SJCRH30 (cell line): ENCODE measurements at regions not wholly inside any gene's neighbourhood (a gene's known extent, or its start where the extent isn't known, plus 50 kb on each side); places are given as distances from the start of the nearest gene placed in this dataset.

ENCODE experiments used
- DNase-seq, 2 experiments: peaks; one replicate each; pipeline ENCODE4 v3.0.0-alpha.2; 2015 to 2020
- H3K27ac ChIP-seq: fragments of 250-450 bp; sonication (Bioruptor Pico); 2 replicates; pipeline ENCODE4 v1.5.1; 2020; ENCODE audit warnings: mild to moderate bottlenecking, moderate library complexity
- H3K27me3 ChIP-seq: fragments of 250-450 bp; sonication (Bioruptor Pico); 2 replicates; pipeline ENCODE4 v1.5.1; 2020; ENCODE audit warnings: mild to moderate bottlenecking, moderate library complexity
- H3K36me3 ChIP-seq: fragments of 250-450 bp; sonication (Bioruptor Pico); 2 replicates; pipeline ENCODE4 v1.5.1; 2020; ENCODE audit warnings: mild to moderate bottlenecking, moderate library complexity
- H3K4me1 ChIP-seq: fragments of 250-450 bp; sonication (Bioruptor Pico); 2 replicates; pipeline ENCODE4 v1.5.1; 2020; ENCODE audit warnings: mild to moderate bottlenecking, moderate library complexity
- H3K4me3 ChIP-seq: fragments of 250-450 bp; sonication (Bioruptor Pico); 2 replicates; pipeline ENCODE4 v1.5.1; 2020; ENCODE audit warnings: mild to moderate bottlenecking, moderate library complexity
- H3K9me3 ChIP-seq: fragments of 250-450 bp; sonication (Bioruptor Pico); replicated peaks from 2 replicates; pipeline ENCODE4 v1.5.1; 2020; ENCODE audit warnings: mild to moderate bottlenecking, moderate library complexity

DNA sequence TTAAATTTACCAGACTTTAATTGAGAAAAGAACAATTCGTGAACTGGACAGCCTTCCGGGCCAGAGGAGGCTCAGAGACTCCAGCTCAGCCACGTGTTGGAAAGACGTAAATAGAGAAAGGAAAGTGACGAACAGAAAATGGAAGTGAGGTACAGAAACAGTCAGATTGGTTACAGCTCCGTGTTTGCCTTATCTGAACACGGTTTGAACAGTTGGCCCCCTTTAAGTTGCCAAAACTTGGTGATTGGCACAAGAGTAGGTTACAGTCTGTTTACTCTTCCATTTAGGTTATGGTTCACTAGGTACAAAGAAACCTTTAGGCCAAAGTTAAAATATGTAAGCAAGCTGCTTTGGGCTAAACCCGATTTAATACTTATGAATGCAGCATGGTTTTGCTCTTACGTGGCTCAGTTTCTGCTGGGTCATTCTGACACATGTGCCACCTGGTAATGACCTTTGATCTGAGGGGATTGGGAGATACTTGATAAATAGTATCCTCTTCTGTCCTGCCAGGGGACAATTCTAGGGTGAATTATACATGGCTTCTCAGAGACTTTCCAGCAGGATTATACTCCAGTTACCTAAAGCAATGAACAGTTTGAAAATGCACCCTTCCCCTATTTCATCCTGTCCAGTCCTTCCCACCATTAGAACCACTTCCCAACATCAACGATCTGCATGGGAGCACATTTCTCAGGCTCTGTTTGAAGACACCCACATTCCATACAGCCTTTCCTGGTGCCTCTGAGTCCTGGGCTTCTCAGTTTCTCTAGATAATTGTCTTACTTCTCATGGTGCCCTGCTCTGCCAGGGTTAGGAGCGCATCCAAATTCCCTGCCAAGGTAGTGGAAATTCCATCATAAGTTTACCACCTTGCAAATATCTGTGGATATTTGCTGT, 65.1 kb upstream of the TGIF1 start:
- Histone ChIP-seq H3K4me3 (no peak overlapping the region), H3K4me1 (peaks cover 10% of the 10 kb centered on the region; the same call in 1 of the 2 replicates), H3K9me3 (no peaks in the 10 kb centered on the region), H3K36me3 (no peaks in the 10 kb centered on the region), H3K27ac (no peak overlapping the region), H3K27me3 (no peaks in the 10 kb centered on the region)
- no peak for DNase-seq

DNA sequence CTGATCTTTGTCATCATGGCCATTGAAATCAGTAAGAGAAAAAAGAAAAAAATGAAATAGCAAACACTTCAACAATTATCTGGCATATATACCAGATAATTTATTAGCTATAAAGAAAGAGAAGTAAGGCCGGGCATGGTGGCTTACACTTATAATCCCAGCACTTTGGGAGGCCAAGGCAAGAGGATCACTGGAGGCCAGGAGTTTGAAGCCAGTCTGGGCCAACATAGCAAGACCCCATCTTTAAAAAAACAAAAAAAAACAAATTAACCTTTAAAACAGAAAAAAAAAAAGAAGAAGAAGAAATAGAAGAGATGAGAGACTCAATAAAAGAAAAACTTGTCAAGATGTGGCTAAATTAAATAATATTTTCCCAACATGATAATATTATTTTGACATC, 61.6 kb upstream of the TGIF1 start:
- peaks cover 2% of the 10 kb centered on the region; the same call in 1 of the 2 replicates for H3K4me1 ChIP-seq
- H3K27ac ChIP-seq = no peak overlapping the region
- no peaks in the 10 kb centered on the region for H3K36me3 ChIP-seq
- no peak for DNase-seq
- H3K4me3 ChIP-seq = no peak overlapping the region
- H3K9me3 ChIP-seq = no peaks in the 10 kb centered on the region
- H3K27me3 ChIP-seq = no peaks in the 10 kb centered on the region

DNA sequence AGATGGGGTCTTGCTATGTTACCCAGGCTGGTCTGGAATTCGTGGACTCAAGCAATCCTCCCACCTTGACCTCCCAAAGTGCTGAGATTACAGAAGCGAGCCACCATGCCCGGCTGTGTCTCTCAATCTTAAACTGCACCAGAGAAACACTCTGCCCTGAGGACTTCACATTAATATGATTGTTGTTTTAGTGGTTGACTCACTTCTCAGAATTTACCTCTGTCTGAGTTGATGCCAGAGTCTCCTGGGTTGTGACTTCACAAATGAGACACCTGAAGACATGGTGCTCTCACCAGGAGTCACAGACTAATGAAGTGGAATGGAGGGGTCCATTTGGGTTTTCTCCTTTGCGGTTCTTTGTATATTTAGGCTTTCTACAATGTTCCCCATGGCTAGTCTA, 61.0 kb upstream of the TGIF1 start:
- Histone ChIP-seq H3K36me3 (no peaks in the 10 kb centered on the region), H3K4me1 (no peaks in the 10 kb centered on the region; the same call in 1 of the 2 replicates), H3K9me3 (no peaks in the 10 kb centered on the region), H3K4me3 (no peak overlapping the region), H3K27me3 (no peaks in the 10 kb centered on the region), H3K27ac (no peak overlapping the region)
- DNase-seq = no peak

DNA sequence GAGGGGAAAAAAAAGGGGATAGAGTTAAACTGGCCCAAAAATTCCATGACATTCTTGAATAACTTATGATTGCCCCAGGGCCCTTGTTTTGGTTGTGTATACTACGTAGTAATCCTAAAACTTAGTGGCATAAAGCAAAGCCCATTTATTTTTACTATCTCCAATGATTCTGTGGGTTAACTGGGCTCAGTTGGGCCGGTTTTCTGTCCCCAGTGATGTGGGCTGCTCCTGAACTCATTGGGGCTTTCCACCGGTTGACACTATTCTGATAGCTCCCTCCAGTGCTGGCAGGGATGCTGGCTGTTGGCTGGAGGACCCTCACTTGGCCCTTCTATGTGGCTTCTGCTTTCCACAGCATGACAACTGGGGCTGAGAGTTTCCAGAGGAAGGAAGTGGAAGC, 60.0 kb upstream of the TGIF1 start:
- Histone ChIP-seq H3K27me3 (no peaks in the 10 kb centered on the region), H3K9me3 (no peaks in the 10 kb centered on the region), H3K36me3 (no peaks in the 10 kb centered on the region), H3K4me1 (no peaks in the 10 kb centered on the region), H3K4me3 (no peak overlapping the region), H3K27ac (no peak overlapping the region)
- DNase-seq = no peak

DNA sequence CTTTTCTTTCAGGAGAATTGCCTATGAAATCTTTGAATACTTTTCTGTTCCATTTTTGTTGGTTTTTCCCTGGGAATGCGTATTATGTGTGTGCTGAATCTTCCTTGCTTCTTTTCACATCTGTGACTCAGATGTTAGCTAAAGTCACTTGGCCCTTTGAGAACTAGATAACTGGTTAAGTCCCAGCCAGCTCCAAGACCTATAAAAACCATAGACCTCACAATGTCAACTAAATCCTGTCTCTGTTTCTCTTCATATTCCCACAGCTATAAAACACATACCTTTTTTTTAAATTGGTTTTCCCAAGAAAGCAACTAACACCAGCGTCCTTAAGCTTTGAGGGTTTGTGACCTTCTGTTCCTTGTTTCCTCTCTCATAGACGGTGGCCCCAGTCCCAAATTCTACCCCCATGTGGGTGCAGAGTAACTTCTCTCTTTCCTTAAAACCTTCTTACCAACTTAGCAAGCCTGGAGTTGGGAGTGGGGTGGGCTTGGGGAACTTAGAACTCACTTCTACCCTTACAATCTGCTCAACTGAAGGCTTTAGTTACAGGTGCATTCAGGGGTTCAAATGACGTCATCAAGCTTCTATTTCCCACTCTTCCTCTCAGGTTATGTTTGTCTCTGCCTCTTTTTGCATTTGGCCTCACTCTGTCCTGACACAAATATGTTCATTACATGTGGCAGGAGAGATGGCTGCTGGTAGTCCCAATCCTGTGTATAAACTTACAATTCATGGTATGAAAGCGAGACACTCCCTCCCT, 58.1 kb upstream of the TGIF1 start:
- no peak for DNase-seq
- no peak overlapping the region for H3K27ac ChIP-seq
- no peaks in the 10 kb centered on the region for H3K9me3 ChIP-seq
- no peak overlapping the region for H3K4me3 ChIP-seq
- H3K4me1 ChIP-seq = no peaks in the 10 kb centered on the region
- no peaks in the 10 kb centered on the region for H3K36me3 ChIP-seq
- no peaks in the 10 kb centered on the region for H3K27me3 ChIP-seq

DNA sequence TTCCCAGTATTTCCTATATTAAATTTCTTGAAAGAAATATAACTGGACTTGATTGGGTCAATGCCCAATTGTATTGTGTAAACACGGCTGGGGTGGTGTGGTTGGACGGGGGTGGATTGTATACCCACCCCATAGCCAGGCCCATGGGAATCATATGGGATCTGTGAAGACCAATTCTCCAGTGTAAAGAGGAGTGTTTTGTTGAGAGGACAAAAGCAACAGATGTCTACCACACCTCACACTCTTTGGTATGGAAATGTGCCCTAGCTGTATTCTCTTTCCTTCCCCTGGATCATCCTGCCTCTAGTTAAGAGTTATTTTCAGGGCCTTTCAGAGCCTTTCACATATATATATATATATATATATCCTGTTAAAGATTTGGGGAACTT, 57.5 kb upstream of the TGIF1 start:
- Histone ChIP-seq H3K9me3 (no peaks in the 10 kb centered on the region), H3K27ac (no peak overlapping the region), H3K4me1 (no peaks in the 10 kb centered on the region), H3K27me3 (no peaks in the 10 kb centered on the region), H3K36me3 (no peaks in the 10 kb centered on the region), H3K4me3 (no peak overlapping the region)
- DNase-seq = no peak

DNA sequence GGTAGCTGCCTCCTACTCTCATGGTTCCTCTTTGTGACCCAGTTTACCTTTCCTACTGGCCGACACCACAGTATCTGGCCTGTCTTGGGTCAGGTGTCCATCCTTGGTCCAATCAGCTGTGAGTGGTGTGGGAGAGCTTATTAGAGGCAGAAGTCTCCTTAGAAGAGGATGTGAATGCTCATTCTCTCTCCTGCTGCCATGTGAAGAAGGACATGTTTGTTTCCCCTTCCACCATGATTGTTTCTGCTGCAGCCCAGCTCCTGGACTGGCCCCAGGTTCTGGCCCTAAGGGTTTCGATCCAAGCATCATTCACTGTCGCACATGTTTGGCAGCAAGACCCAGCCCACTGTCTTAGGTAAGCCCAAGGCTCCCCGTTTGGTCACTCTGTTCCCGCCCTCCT, 55.3 kb upstream of the TGIF1 start:
- H3K4me3 ChIP-seq = no peak overlapping the region
- H3K27me3 ChIP-seq = no peaks in the 10 kb centered on the region
- H3K9me3 ChIP-seq = no peaks in the 10 kb centered on the region
- H3K36me3 ChIP-seq = no peaks in the 10 kb centered on the region
- H3K27ac ChIP-seq = no peak overlapping the region
- no peaks in the 10 kb centered on the region for H3K4me1 ChIP-seq
- no peak for DNase-seq

DNA sequence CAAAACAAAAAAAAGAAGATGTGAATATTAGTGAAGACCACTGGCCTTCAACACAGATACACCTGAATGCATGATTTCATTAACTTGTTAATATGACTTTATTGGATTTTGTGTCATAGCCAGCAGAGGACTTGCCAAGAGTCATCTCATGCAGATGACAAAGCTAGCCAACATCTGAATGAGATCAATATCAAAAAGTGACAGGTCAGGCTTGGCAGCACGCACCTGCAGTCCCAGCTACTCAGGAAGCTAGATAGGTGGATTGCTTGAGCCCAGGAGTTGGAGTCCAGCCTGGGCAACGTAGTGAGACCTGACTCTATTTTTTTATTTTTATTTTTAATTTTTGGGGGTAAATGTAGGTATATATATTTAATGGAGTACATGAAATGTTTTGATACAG, 54.5 kb upstream of the TGIF1 start:
- DNase-seq = no peak
- H3K27ac ChIP-seq = no peak overlapping the region
- H3K27me3 ChIP-seq = no peaks in the 10 kb centered on the region
- H3K9me3 ChIP-seq = no peaks in the 10 kb centered on the region
- no peaks in the 10 kb centered on the region for H3K4me1 ChIP-seq
- H3K4me3 ChIP-seq = no peak overlapping the region
- no peaks in the 10 kb centered on the region for H3K36me3 ChIP-seq

DNA sequence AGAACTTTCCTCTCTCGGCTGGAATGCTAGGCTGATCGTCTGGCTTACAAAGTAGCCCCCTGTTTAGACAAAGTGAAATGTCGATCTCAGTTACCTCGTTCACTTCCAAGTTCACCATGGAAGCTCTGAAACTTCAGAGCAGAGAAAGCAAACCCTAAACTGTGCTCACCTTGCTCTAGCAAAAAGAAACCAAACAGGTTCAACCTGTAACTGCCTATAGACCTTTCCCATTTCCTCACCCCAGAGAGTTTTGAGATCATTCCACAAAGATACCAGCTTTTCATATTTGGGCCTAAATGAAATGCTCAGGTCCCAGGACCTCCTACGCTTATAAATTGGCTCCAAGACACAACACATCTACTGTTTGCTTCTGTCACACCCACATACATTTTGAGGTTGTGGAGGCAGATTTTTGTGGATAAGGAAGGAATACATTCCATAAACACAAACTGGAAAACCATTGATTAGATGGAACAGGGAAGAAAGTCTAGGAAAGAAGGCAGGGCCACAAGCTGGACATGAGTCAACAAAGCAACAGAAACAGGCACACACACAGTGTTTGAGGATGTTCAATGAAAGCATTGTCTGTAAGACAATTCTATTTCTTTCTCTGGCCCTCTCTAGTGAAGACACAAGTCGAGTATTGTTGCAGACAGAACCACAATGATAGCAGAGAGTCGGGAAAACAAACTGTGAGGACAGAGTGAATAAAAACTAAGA, 52.8 kb upstream of the TGIF1 start:
- Histone ChIP-seq H3K4me1 (peaks cover 4% of the 10 kb centered on the region), H3K9me3 (no peaks in the 10 kb centered on the region), H3K36me3 (no peaks in the 10 kb centered on the region), H3K27me3 (no peaks in the 10 kb centered on the region), H3K4me3 (no peak overlapping the region), H3K27ac (no peak overlapping the region)
- no peak for DNase-seq

DNA sequence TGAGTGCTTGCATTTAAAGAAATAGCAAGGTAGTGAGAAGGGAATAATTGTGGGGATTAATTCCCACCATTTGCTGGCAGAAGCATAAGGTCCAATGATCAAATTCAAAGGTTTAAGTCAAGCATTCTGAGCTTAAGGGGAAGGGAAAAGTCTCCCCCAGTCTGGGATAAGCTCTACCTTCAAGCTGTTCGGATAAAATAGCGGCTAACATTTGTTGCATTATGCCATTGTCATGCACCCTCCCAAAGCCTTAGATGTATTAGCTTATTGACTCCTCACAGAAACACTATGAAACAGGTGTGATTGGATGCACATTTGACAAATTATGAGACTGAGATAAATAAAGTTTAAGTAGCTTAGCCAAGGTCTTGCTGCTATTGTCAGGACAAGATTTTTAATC, 52.2 kb upstream of the TGIF1 start:
- no peak for DNase-seq
- H3K4me1 ChIP-seq = peaks cover 10% of the 10 kb centered on the region
- no peaks in the 10 kb centered on the region for H3K9me3 ChIP-seq

More for the DNA sequence above, 52.2 kb upstream of the TGIF1 start:
- Histone ChIP-seq H3K36me3 (no peaks in the 10 kb centered on the region), H3K4me3 (no peak overlapping the region), H3K27me3 (no peaks in the 10 kb centered on the region), H3K27ac (no peak overlapping the region)
